Stomach smooth muscle (tissue), 2 donors: ENCODE measurements at regions not wholly inside any gene's neighbourhood (a gene's known extent, or its start where the extent isn't known, plus 50 kb on each side); places are given as distances from the start of the nearest gene placed in this dataset.

Source experiments
- H3K27ac ChIP-seq: one replicate; pipeline ENCODE4 v1.7.0; 2013; ENCODE audit warnings: mild to moderate bottlenecking, low read length, inconsistent platforms
- H3K27me3 ChIP-seq, 2 donors: one replicate each; pipeline ENCODE4 v1.7.0; 2013; ENCODE audit warnings: low read length in 2 of 2; ENCODE audit not compliant: insufficient read depth in 2 of 2, control insufficient read depth in 1 of 2
- H3K36me3 ChIP-seq, 2 donors: one replicate each; pipeline ENCODE4 v1.7.0; 2013; ENCODE audit warnings: low read length in 2 of 2; ENCODE audit not compliant: control insufficient read depth in 2 of 2, insufficient read depth in 2 of 2
- H3K4me1 ChIP-seq: one replicate; pipeline ENCODE4 v1.7.0; 2013; ENCODE audit warnings: low read length; ENCODE audit not compliant: control insufficient read depth, insufficient read depth
- H3K4me3 ChIP-seq, 2 donors: one replicate each; pipeline ENCODE4 v1.7.0; 2013; ENCODE audit warnings: low read length in 2 of 2
- H3K9ac ChIP-seq, 2 donors: one replicate each; pipeline ENCODE4 v1.7.0; 2013; ENCODE audit warnings: low read length in 2 of 2, mild to moderate bottlenecking in 1 of 2
- H3K9me3 ChIP-seq, 2 donors: one replicate each; pipeline ENCODE4 v1.7.0; 2013; ENCODE audit warnings: low read length in 2 of 2; ENCODE audit not compliant: control insufficient read depth in 2 of 2
- donor health status: healthy.
- donor health status: Pancreatic carcinoma.

GRCh38 chr10:111131168-111131799 is 54.5 kb downstream of the ADRA2A start:
- Histone ChIP-seq H3K27ac (no peak overlapping the region), H3K4me3 (no peak overlapping the region), H3K27me3 (peaks cover 0 to 2% of the 10 kb centered on the region in 2 donors)

DNA sequence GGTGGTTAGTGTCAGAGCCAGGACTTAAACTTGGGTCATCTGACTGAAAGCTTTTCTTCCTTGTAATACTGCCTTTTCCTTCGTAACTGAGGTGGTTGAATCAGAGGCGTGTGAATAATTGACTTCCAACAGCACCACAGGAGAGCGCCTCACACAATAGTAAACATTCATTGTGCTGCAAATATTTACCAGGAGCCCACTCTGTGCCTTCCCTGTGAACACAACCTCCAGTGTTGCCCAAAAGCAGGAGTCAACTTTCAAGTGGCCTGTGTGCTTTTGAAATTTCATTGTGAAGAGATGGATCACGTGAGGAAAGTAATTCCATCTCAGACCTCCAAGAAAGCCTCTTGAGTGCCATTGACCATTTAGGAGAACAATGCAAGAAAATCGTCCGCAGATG is 60.2 kb downstream of the ADRA2A start:
- H3K4me1 ChIP-seq = no peaks in the 10 kb centered on the region
- no peaks in the 10 kb centered on the region for H3K36me3 ChIP-seq
- no peak overlapping the region for H3K9ac ChIP-seq
- no peak overlapping the region for H3K4me3 ChIP-seq
- no peak overlapping the region for H3K27ac ChIP-seq
- no peaks in the 10 kb centered on the region for H3K9me3 ChIP-seq
- peaks cover 0 to under 1% of the 10 kb centered on the region in 2 donors for H3K27me3 ChIP-seq

More at GRCh38 chr10:111131168-111131799, 54.5 kb downstream of the ADRA2A start:
- H3K9me3 ChIP-seq = no peaks in the 10 kb centered on the region
- no peaks in the 10 kb centered on the region for H3K36me3 ChIP-seq
- no peaks in the 10 kb centered on the region for H3K4me1 ChIP-seq
- H3K9ac ChIP-seq = no peak overlapping the region

DNA sequence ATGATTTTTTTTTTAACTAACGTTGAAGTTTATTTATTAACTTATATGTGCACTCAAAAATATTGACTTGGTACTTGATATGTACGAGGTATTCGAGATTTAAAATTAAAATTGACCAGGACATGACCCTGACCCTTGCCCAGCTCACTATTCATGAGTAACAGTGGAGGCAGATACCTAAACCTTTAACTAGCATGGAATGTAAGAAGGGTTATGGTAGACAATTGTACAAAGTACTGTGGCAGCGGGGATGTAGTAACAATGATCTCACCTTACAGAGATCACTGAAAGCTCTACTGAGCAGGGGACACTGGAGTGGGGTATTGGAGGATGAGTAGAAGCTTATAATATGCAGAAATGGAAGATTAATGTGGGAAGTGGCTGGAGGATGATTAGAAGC is 60.8 kb downstream of the ADRA2A start:
- no peak overlapping the region for H3K9ac ChIP-seq
- no peaks in the 10 kb centered on the region for H3K9me3 ChIP-seq
- H3K4me1 ChIP-seq = no peaks in the 10 kb centered on the region
- H3K27ac ChIP-seq = no peak overlapping the region
- H3K27me3 ChIP-seq = peaks cover 0 to 2% of the 10 kb centered on the region in 2 donors
- H3K36me3 ChIP-seq = no peaks in the 10 kb centered on the region
- no peak overlapping the region for H3K4me3 ChIP-seq

DNA sequence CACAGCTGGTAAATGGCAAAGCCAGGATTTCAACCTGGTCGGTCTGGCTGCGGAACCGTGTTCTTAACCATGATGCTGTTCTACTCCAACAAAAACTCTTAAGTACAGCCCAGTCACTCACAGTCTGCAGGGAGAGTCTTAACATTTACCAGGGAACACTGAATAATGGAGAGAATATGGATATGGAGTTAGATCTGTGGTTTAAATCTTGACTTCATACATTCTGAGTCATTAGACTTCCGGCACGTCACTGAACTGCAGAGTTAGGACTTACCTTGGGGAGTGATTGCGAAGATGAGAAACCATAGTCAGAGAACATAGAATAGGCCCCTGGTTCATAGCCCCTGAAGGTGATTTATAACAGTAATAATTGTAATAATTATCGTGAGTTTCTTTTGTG is 61.7 kb downstream of the ADRA2A start:
- Histone ChIP-seq H3K4me3 (no peak overlapping the region), H3K9ac (no peak overlapping the region), H3K27me3 (peaks cover 0 to 2% of the 10 kb centered on the region in 2 donors), H3K4me1 (no peaks in the 10 kb centered on the region), H3K9me3 (no peaks in the 10 kb centered on the region), H3K36me3 (no peaks in the 10 kb centered on the region), H3K27ac (no peak overlapping the region)

DNA sequence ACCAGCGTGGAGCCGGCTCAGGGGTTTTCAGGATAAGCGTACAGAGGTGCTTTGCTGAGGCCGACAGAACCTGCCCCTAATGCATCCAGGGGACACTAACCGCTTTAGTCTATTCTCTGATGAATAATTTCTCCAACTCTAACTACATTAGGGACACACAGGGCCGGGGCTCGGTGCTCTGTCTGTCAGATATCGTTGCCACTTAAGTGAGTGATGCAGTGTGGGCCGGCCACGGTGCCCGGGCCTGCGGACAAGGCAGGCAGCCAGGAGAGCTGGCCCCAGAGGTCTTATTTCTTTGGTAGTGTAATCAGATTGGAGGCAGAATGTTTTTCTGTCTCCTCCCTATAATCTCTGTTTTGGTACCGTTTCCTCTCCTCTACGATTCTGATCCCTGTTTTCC is 62.7 kb downstream of the ADRA2A start:
- peaks cover 0 to 2% of the 10 kb centered on the region in 2 donors for H3K27me3 ChIP-seq
- H3K4me1 ChIP-seq = no peaks in the 10 kb centered on the region
- H3K9ac ChIP-seq = no peak overlapping the region
- no peak overlapping the region for H3K27ac ChIP-seq
- no peaks in the 10 kb centered on the region for H3K36me3 ChIP-seq
- no peak overlapping the region for H3K4me3 ChIP-seq
- H3K9me3 ChIP-seq = no peaks in the 10 kb centered on the region

- no peak overlapping the region for H3K9ac ChIP-seq
Observed at GRCh38 chr10:111142092-111142768, 65.4 kb downstream of the ADRA2A start.

GRCh38 chr10:111146025-111146640 is 69.3 kb downstream of the ADRA2A start:
- Histone ChIP-seq H3K36me3 (no peaks in the 10 kb centered on the region), H3K27ac (no peak overlapping the region), H3K9ac (no peak overlapping the region), H3K4me1 (no peaks in the 10 kb centered on the region), H3K4me3 (no peak overlapping the region), H3K9me3 (no peaks in the 10 kb centered on the region), H3K27me3 (peaks cover 0 to 2% of the 10 kb centered on the region in 2 donors)

More at GRCh38 chr10:111142092-111142768, 65.4 kb downstream of the ADRA2A start:
- Histone ChIP-seq H3K36me3 (no peaks in the 10 kb centered on the region), H3K4me3 (no peak overlapping the region), H3K27ac (no peak overlapping the region), H3K4me1 (no peaks in the 10 kb centered on the region), H3K9me3 (no peaks in the 10 kb centered on the region), H3K27me3 (peaks cover 0 to 2% of the 10 kb centered on the region in 2 donors)

DNA sequence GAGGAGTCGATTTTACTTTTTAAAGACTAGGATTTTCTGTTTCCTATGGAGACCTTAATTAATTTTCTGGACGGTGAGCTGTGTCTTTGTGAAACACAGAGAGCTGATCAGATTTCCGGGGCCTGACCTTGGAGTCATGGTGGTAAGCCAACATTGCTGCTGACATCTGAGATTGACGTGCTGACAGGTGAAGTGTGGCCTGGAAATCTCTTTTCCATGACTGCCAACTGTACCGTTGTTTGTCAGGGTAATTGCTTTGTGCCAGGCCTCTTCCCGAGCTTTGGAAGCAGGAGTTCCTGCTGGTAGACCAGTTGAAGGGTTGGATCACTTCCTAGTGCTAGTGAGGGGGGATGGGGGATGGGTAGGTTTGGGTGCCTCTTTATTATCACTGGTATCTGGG is 71.2 kb downstream of the ADRA2A start:
- H3K9ac ChIP-seq = no peak overlapping the region
- H3K4me3 ChIP-seq = no peak overlapping the region
- no peaks in the 10 kb centered on the region for H3K27me3 ChIP-seq
- no peaks in the 10 kb centered on the region for H3K9me3 ChIP-seq
- no peaks in the 10 kb centered on the region for H3K36me3 ChIP-seq
- no peaks in the 10 kb centered on the region for H3K4me1 ChIP-seq
- no peak overlapping the region for H3K27ac ChIP-seq

- Histone ChIP-seq H3K36me3 (no peaks in the 10 kb centered on the region), H3K4me1 (no peaks in the 10 kb centered on the region), H3K27me3 (no peaks in the 10 kb centered on the region), H3K27ac (no peak overlapping the region), H3K9me3 (no peaks in the 10 kb centered on the region), H3K9ac (no peak overlapping the region), H3K4me3 (no peak overlapping the region)
Observed at GRCh38 chr10:111148440-111148839, 71.6 kb downstream of the ADRA2A start.

DNA sequence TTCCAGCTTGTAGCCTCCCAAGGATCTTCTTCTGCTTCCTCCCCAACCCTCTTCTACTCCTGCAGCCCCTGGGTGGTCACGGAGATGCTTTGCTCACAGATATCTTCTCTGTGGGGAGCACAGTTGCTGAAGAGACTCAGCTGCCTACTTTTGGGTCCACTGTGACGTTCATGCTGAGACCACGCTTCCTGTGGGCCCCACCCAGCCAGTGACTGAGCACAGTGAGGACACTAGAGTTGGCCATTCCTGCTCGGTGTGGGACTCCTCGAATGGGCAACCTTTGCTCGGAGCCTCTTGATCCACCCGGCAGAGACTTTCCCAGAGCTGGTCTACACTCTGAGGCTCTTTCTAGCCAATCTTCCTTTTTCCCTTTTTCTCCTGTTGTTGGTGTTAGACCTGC is 73.9 kb downstream of the ADRA2A start:
- H3K9me3 ChIP-seq = no peaks in the 10 kb centered on the region
- H3K4me1 ChIP-seq = no peaks in the 10 kb centered on the region
- H3K27ac ChIP-seq = no peak overlapping the region

More for the DNA sequence above, 73.9 kb downstream of the ADRA2A start:
- H3K9ac ChIP-seq = no peak overlapping the region
- H3K4me3 ChIP-seq = no peak overlapping the region
- no peaks in the 10 kb centered on the region for H3K27me3 ChIP-seq
- H3K36me3 ChIP-seq = no peaks in the 10 kb centered on the region
